LNCaP clone FGC (cell line): ENCODE measurements at regions not wholly inside any gene's neighbourhood (a gene's known extent, or its start where the extent isn't known, plus 50 kb on each side); places are given as distances from the start of the nearest gene placed in this dataset.

ENCODE experiments used
- DNase-seq: peaks from one replicate; pipeline ENCODE4 v3.0.0-alpha.2; 2011; ENCODE audit warnings: low read depth
- H3K4me3 ChIP-seq: 2 replicates; pipeline ENCODE4 v1.5.1; 2011; ENCODE audit warnings: mild to moderate bottlenecking, low read depth, low read length, control low read depth
- TF ChIP-seq, protein P1 (sequence below): IDR thresholded peaks from 2 replicates; pipeline ENCODE4 v1.5.1; 2012; ENCODE audit warnings: mild to moderate bottlenecking; ENCODE audit not compliant: control insufficient read depth, insufficient read depth; ENCODE audit errors: extremely low read depth

DNA sequence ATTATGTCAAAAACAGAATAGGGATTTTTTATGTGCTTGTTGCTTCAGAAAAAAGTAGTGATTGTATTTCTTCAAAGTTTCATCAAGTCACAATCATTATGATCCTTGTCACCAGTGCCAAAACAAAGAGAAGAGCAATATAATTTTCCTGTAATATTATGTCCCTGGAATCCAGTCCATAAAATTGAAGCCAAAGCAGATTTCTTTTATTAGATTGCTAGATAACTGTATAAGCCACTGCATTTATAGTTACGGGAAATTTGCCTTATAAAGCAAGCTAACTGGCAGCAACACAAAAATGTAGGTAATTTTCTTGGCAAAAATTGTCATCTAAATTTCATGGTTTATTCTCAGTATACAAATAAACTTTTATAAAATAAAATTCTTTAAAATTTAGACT lies 296.1 kb upstream of the ANKRD50 start:
- DNase-seq, result peak; percentile 81
- H3K4me3 ChIP-seq, result no peak overlapping the region
- TF ChIP-seq, protein P1, sequence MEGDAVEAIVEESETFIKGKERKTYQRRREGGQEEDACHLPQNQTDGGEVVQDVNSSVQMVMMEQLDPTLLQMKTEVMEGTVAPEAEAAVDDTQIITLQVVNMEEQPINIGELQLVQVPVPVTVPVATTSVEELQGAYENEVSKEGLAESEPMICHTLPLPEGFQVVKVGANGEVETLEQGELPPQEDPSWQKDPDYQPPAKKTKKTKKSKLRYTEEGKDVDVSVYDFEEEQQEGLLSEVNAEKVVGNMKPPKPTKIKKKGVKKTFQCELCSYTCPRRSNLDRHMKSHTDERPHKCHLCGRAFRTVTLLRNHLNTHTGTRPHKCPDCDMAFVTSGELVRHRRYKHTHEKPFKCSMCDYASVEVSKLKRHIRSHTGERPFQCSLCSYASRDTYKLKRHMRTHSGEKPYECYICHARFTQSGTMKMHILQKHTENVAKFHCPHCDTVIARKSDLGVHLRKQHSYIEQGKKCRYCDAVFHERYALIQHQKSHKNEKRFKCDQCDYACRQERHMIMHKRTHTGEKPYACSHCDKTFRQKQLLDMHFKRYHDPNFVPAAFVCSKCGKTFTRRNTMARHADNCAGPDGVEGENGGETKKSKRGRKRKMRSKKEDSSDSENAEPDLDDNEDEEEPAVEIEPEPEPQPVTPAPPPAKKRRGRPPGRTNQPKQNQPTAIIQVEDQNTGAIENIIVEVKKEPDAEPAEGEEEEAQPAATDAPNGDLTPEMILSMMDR, result no peak

DNA sequence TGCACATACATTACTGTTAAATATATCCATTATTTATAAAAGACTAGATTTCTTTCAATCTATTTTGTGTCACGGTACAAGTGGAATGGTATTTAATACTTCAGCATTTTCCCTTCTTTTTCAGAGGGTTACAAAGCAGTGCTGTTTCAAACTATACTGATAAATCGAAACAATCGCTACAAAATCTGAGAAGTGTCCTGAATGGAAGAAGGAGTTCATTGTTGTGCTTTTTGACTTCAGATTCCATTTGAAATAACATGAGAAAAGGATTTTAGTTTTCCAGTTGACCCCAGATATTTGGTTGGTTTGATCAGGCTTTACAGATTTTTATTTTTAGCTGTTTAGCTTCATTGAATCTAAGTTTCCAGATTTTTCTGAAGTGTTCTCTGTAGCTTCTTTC lies 292.1 kb upstream of the ANKRD50 start:
- no peak for DNase-seq

DNA sequence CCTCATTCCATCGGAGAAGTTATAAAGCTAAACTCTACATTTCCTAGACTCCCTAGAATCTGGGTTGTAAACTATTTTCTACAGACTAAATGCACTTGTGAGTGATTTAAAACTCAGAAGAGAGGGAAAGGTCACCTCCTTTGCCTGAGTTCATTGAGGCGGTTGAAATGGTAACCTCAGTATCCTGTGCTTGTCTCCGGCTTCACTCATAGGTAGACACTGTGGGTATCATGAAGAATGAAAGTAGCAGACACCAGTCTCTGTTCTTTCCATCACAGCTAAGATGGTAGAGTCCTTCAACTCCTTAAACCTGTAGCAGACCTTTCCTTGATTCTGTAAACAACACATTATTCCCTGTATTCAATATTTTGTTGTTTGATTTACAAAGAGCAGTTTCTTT lies 291.3 kb upstream of the ANKRD50 start:
- no peak overlapping the region for H3K4me3 ChIP-seq
- TF ChIP-seq, protein P1, result no peak
- DNase-seq, result no peak

More for the DNA sequence above, 292.1 kb upstream of the ANKRD50 start:
- H3K4me3 ChIP-seq, result no peak overlapping the region
- TF ChIP-seq, protein P1, result no peak

DNA sequence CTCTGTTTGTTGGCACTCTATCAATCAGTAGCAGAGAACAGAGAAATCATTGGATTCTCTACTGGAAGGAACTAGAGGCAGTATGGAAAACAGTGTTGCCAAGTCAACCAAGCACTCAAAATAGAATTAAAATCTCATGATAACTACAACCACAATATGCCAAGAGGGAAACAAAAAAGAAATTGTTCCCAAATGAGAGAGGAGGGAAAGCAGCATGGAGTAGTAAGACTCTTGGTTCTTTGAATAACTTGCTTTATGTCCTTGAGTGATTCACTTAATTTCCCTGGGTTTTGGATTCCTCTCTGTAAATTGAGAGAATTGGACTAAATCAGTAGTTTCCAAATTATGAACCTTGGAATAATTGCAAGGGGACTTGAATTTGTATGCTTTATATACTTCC lies 285.5 kb upstream of the ANKRD50 start:
- DNase-seq, result no peak
- no peak overlapping the region for H3K4me3 ChIP-seq
- TF ChIP-seq, protein P1, result no peak

DNA sequence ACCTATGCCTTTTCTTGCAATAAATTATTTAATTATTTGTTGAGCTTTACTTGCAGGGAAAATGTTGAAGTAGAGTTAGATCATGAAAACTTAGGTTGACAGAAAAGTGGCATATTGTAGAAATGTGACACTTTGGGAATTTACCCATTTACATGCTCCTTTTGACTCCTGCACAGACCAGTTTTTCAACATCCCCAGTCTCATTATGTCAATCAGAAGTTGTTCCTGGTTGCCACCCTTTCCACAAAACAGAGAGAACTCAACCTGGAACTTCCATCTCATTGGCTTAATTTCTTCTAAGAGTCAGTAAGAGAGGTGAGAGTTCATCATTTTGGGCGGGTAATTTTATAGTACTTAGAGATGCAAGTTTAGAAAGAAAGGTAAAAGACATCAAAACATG lies 284.6 kb upstream of the ANKRD50 start:
- no peak overlapping the region for H3K4me3 ChIP-seq
- DNase-seq, result peak; percentile 47
- TF ChIP-seq, protein P1, result no peak

DNA sequence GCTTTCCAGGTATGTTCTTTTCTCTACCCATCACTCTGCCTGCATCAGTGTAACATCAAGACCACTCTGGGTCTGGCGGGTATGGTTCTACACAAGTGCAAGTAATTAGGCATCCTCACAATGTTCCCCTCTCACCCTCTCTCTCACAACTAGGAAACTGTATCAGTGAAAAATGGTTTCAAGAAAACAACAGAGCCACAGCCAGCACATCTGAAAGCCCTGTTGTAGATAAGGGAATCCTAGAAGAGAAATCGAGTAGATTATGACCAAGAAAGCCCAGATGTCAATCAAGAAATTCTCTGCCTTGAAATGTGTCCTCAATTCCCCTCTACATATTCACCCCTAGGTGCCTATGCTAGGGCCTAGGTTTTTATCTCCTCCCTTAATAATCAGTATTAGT lies 281.3 kb upstream of the ANKRD50 start:
- DNase-seq, result no peak
- no peak overlapping the region for H3K4me3 ChIP-seq
- TF ChIP-seq, protein P1, result no peak

DNA sequence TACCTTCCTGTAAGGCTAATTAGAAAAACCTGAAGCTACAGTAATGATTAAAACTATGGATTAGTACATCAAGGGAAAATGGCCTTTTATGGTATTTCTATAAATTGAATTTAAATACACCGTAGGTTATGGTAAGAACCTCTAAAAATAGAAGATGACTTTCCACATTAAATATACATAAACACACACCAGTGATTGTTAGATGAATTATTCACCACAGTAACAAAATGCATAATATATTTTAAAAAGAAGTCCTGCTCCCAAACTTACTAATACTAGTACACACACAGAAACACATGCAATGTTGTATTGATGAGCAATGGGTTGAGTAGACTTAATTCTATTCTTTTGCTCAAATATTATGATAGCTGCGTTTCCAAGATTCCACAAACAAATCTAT lies 277.9 kb upstream of the ANKRD50 start:
- H3K4me3 ChIP-seq, result no peak overlapping the region
- DNase-seq, result no peak
- TF ChIP-seq, protein P1, result no peak
